Activated CD4-positive, CD25-positive, alpha-beta regulatory T cell treated with anti-CD3 and anti-CD28 coated beads, Interleukin-2, amount 50 U/mL, for 24 hours (primary cell): ENCODE measurements at regions not wholly inside any gene's neighbourhood (a gene's known extent, or its start where the extent isn't known, plus 50 kb on each side); places are given as distances from the start of the nearest gene placed in this dataset.
A peak's percentile ranks its signal among the peaks of the same experiment; 100 is the strongest.
"Not testable (repeated sequence)": the region's sequence is repeated elsewhere in the genome, so short reads cannot be mapped to it uniquely, and the experiment has no call there.

Source experiments
- ATAC-seq, 2 donors: fragments of 150-1000 bp; cut with Tn5 transposase; one replicate each; pipeline ENCODE4 v1.10.0; 2021; ENCODE audit warnings: mild to moderate bottlenecking in 1 of 2, moderate library complexity in 1 of 2

GRCh38 chr21:33971492-33972013, 55.9 kb upstream of the ATP5PO start:
- no peak for ATAC-seq

DNA sequence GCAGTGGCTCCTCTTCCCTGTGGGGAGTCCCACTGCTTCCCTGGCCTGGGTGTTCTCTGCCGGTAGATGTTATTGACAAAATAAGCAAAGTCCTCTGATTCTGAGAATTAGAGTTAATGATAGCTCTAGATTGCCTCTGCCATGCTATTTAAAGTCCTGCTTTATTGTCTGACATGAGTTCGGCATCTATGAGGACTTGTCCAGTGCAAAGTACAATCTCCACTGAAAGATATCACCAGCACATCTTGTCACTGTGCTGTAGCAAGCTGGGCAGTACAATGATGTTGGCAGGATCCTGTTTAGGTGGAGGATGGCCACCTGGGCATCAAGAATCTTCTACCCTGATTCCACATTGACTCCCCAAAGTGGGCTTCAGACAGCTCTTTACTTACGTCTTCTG, 54.0 kb upstream of the ATP5PO start:
- ATAC-seq = no peak

GRCh38 chr21:33968995-33969348, 53.4 kb upstream of the ATP5PO start:
- no peak for ATAC-seq

DNA sequence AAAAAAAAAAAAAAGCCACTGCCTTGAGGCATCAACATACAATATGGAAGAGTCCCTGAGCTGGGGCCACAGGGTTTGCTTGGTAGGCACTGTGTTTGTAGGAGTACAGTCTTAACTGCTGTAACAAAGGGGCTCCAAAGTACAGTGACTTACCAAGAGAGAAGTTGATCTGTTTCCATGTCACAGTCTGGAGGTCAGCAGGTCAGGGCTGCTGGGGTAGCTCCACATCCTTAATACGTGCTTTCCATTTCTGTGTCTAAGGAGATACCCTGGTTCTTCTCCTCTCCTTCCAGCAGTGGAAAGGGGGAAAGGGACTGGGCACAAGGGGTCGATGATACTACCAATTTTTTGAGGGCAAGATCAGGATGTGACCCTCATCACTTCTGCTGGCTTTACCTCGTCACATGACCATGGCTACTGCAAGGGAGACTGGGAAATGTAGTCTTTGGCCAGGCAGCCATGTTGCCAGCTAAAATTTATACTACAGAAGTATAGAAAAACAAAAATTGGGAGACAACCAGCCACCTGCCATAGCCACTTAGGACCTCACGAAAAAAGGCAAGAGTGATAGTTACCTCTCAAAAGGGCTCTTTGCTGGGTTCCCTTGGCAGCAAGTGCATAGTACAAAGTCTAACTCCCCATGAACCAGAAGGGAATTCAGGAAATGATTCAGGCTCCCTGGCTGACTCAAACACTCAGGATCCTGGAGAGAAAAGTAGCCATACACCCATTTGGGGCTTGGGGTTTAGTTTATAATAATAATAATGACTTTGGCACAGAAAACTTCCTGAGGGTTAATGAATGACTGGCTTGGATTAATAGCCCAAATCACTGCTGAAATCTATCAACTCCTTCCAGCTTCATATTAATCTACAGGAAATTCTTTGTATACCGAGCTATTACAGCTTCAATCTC, 52.7 kb upstream of the ATP5PO start:
- peak in 1 of 2 donors; percentile 33 for ATAC-seq

- ATAC-seq = no peak
These were observed 51.5 kb upstream of the ATP5PO start for GRCh38 chr21:33967086-33967571.

GRCh38 chr21:33966324-33966949, 50.8 kb upstream of the ATP5PO start:
- ATAC-seq = no peak

- not testable (repeated sequence) for ATAC-seq
These were observed 50.1 kb upstream of the ATP5PO start for GRCh38 chr21:33965662-33966061.
